Mesenchymal stem cell (in vitro differentiated cells and primary cell): ENCODE measurements at regions not wholly inside any gene's neighbourhood (a gene's known extent, or its start where the extent isn't known, plus 50 kb on each side); places are given as distances from the start of the nearest gene placed in this dataset.

Experiments used
- DNase-seq: peaks from one replicate; pipeline ENCODE4 v3.0.0-alpha.2; 2013
- H2AFZ ChIP-seq: one replicate; pipeline ENCODE4 v1.6.1; 2013; ENCODE audit warnings: low read depth, mild to moderate bottlenecking, control low read depth, inconsistent platforms, low read length, moderate library complexity
- H2AK5ac ChIP-seq: 2 replicates; pipeline ENCODE4 v1.6.1; 2013; ENCODE audit warnings: low read length, moderate library complexity, mild to moderate bottlenecking, inconsistent platforms; ENCODE audit not compliant: severe bottlenecking
- H2BK120ac ChIP-seq: one replicate; pipeline ENCODE4 v1.6.1; 2013; ENCODE audit warnings: low read depth, mild to moderate bottlenecking, inconsistent platforms, low read length, moderate library complexity
- H2BK12ac ChIP-seq, 2 experiments: one replicate each; pipeline ENCODE4 v1.6.1; 2013; ENCODE audit warnings: inconsistent platforms in 2 of 2, low read length in 2 of 2, mild to moderate bottlenecking in 2 of 2, moderate library complexity in 2 of 2, control low read depth in 1 of 2
- H2BK15ac ChIP-seq: one replicate; pipeline ENCODE4 v1.6.1; 2013; ENCODE audit warnings: mild to moderate bottlenecking, low read depth, inconsistent platforms; ENCODE audit not compliant: poor library complexity, severe bottlenecking
- H2BK5ac ChIP-seq: 2 replicates; pipeline ENCODE4 v1.6.1; 2013; ENCODE audit warnings: low read depth, mild to moderate bottlenecking, low read length, control low read depth, inconsistent platforms; ENCODE audit not compliant: poor library complexity, severe bottlenecking
- H3K14ac ChIP-seq, 2 experiments: one replicate each; pipeline ENCODE4 v1.6.1; 2013; ENCODE audit warnings: inconsistent platforms in 2 of 2, low read length in 2 of 2, control low read depth in 1 of 2, mild to moderate bottlenecking in 1 of 2, moderate library complexity in 1 of 2
- H3K18ac ChIP-seq, 2 experiments: one replicate each; pipeline ENCODE4 v1.6.1; 2013; ENCODE audit warnings: inconsistent platforms in 2 of 2, low read length in 2 of 2, control low read depth in 1 of 2, low read depth in 1 of 2, mild to moderate bottlenecking in 1 of 2
- H3K23ac ChIP-seq, 2 experiments: one replicate each; pipeline ENCODE4 v1.6.1; 2013; ENCODE audit warnings: inconsistent platforms in 2 of 2, low read length in 2 of 2, mild to moderate bottlenecking in 2 of 2, moderate library complexity in 2 of 2, control low read depth in 1 of 2
- H3K27ac ChIP-seq: 2 replicates; pipeline ENCODE4 v1.5.1; 2013; ENCODE audit warnings: mild to moderate bottlenecking, moderate library complexity, low read length, control low read depth, inconsistent platforms; ENCODE audit not compliant: poor library complexity, severe bottlenecking
- H3K27me3 ChIP-seq, 2 experiments: 2 replicates each; pipeline versions ENCODE4 v1.6.1 to v1.7.0; 2013; ENCODE audit warnings: low read length in 2 of 2, mild to moderate bottlenecking in 2 of 2, moderate library complexity in 2 of 2, control low read depth in 1 of 2, inconsistent platforms in 1 of 2; ENCODE audit not compliant: control insufficient read depth in 1 of 2, insufficient read depth in 1 of 2
- H3K36me3 ChIP-seq, 2 experiments: 2 replicates each; pipeline versions ENCODE4 v1.6.1 to v1.7.0; 2013; ENCODE audit warnings: low read length in 2 of 2, control low read depth in 1 of 2, inconsistent platforms in 1 of 2, low read depth in 1 of 2, mild to moderate bottlenecking in 1 of 2; ENCODE audit not compliant: insufficient read depth in 2 of 2, control insufficient read depth in 1 of 2
- H3K4ac ChIP-seq, 2 experiments: one replicate each; pipeline ENCODE4 v1.6.1; 2013; ENCODE audit warnings: inconsistent platforms in 2 of 2, low read length in 2 of 2, mild to moderate bottlenecking in 2 of 2, moderate library complexity in 2 of 2, control low read depth in 1 of 2, low read depth in 1 of 2
- H3K4me1 ChIP-seq: 2 replicates; pipeline ENCODE4 v1.6.1; 2013; ENCODE audit warnings: low read depth, low read length, control low read depth; ENCODE audit not compliant: control insufficient read depth, insufficient read depth
- H3K4me2 ChIP-seq: 2 replicates; pipeline ENCODE4 v1.6.1; 2013; ENCODE audit warnings: low read length, mild to moderate bottlenecking, inconsistent platforms; ENCODE audit not compliant: poor library complexity, severe bottlenecking
- H3K4me3 ChIP-seq, 2 experiments: 2 replicates each; pipeline versions ENCODE4 v1.5.1 to v1.7.0; 2013; ENCODE audit warnings: low read length in 2 of 2, mild to moderate bottlenecking in 2 of 2, control low read depth in 1 of 2, low read depth in 1 of 2; ENCODE audit not compliant: insufficient read depth in 1 of 2
- H3K79me1 ChIP-seq: replicated peaks from 2 replicates; pipeline ENCODE4 v1.6.1; 2013; ENCODE audit warnings: mild to moderate bottlenecking, control low read depth, low read length, inconsistent platforms; ENCODE audit not compliant: poor library complexity, severe bottlenecking
- H3K9ac ChIP-seq: 2 replicates; pipeline ENCODE4 v1.7.0; 2013; ENCODE audit warnings: mild to moderate bottlenecking, low read length, moderate library complexity
- H3K9me3 ChIP-seq: 2 replicates; pipeline ENCODE4 v1.7.0; 2013; ENCODE audit warnings: mild to moderate bottlenecking, low read length; ENCODE audit not compliant: control insufficient read depth
- H4K8ac ChIP-seq: one replicate; pipeline ENCODE4 v1.6.1; 2013; ENCODE audit warnings: inconsistent platforms, mild to moderate bottlenecking, low read length, moderate library complexity
- H4K91ac ChIP-seq: one replicate; pipeline ENCODE4 v1.6.1; 2013; ENCODE audit warnings: mild to moderate bottlenecking, low read length, inconsistent platforms
- WGBS: methylation state at CpG from one replicate; pipeline ENCODE4 v1.1.7; 2013; ENCODE audit warnings: mixed read lengths; 5-methylcytosine and 5-hydroxymethylcytosine counted together

DNA sequence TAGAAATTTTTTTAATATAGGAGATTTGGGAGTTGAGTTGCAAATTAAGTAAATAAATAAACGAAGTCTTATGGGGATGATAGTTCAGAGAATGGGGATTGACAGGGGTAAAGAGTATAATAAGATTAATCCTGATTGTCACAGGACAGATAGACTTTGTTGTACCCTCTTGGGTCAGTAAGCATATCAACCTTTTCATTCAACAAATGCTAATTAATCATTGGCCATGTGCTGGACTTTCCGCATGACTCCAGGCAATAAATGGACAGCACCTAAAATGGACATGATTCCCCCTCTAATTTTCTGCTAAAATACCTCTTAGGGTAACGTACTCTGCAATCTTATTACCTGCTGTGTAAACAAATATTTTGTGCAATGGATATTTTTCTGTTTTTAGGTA, 1331.1 kb upstream of the ADGRL3 start:
- H2AK5ac ChIP-seq, result no peak overlapping the region
- peaks cover 3% of the 10 kb centered on the region for H3K9me3 ChIP-seq
- H3K14ac ChIP-seq, result no peak overlapping the region
- no peaks in the 10 kb centered on the region for H3K4me1 ChIP-seq
- H3K79me1 ChIP-seq, result no peaks in the 10 kb centered on the region
- no peak overlapping the region for H3K9ac ChIP-seq
- 88% methylated on average over 2 of the region's 3 CpGs for WGBS
- H2BK15ac ChIP-seq, result no peak overlapping the region
- H2AFZ ChIP-seq, result no peak overlapping the region
- no peaks in the 10 kb centered on the region for H3K27me3 ChIP-seq
- H2BK5ac ChIP-seq, result no peak overlapping the region
- no peak overlapping the region for H3K4me2 ChIP-seq
- no peak overlapping the region for H2BK120ac ChIP-seq
- no peak overlapping the region for H3K23ac ChIP-seq
- H2BK12ac ChIP-seq, result no peak overlapping the region
- no peak for DNase-seq
- no peak overlapping the region for H3K4ac ChIP-seq
- no peak overlapping the region for H3K27ac ChIP-seq
- no peaks in the 10 kb centered on the region for H3K36me3 ChIP-seq
- H3K18ac ChIP-seq, result no peak overlapping the region
- H3K4me3 ChIP-seq, result no peak overlapping the region
- no peak overlapping the region for H4K8ac ChIP-seq
- no peak overlapping the region for H4K91ac ChIP-seq

DNA sequence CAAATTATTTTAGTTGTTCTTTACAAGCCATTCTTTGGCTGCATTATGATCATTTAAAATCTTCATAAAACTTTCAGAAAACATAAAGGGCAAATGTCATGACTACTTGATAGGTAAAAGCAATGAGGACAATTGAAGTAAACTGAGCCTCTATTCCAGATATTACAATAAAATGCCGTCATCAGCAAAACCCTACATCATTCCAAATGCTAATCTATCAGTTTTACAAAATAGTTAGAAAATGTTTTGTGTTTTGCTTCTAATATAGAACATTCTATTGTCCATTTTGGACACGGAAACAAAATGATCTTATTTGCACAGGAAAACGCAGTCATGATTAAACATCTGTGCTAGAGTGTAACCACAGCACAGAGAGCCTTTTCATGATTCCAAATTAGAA, 1330.6 kb upstream of the ADGRL3 start:
- Histone ChIP-seq H4K91ac (no peak overlapping the region), H2BK120ac (no peak overlapping the region), H2AFZ (no peak overlapping the region), H3K14ac (no peak overlapping the region), H2BK5ac (no peak overlapping the region), H3K23ac (no peak overlapping the region), H3K27me3 (no peaks in the 10 kb centered on the region), H2BK15ac (no peak overlapping the region), H3K4me3 (no peak overlapping the region), H3K79me1 (no peaks in the 10 kb centered on the region), H3K18ac (no peak overlapping the region), H4K8ac (no peak overlapping the region), H3K9me3 (peaks cover 3% of the 10 kb centered on the region), H3K27ac (no peak overlapping the region), H3K9ac (no peak overlapping the region), H3K4me1 (no peaks in the 10 kb centered on the region), H2BK12ac (no peak overlapping the region), H3K4me2 (no peak overlapping the region), H3K4ac (no peak overlapping the region), H3K36me3 (no peaks in the 10 kb centered on the region), H2AK5ac (no peak overlapping the region)
- DNase-seq, result no peak
- WGBS, result 89% methylated on average over 2 of the region's 3 CpGs

DNA sequence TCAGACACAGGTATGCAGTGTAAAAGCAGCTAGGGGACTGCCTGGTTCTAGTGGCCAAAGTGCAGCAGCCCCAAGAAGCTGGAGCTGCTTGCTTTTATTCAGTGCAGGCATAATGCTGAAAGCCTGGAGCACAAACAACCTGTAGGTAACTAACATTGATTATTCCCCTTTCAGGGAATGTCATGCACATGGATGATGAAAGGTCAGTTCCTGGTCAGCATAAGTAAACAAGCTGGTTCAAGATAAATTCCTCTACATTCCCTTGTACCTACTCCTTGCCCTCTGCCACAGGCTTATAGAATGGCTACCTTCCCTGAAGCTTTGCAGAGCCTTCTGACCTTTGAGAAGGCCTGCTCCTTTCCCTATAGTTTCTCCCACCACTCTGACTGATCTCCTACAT, 1318.5 kb upstream of the ADGRL3 start:
- Histone ChIP-seq H4K91ac (no peak overlapping the region), H3K18ac (no peak overlapping the region), H3K23ac (no peak overlapping the region)

GRCh38 chr4:59904331-59904730, 1295.8 kb upstream of the ADGRL3 start:
- H2BK5ac ChIP-seq, result no peak overlapping the region
- H3K4ac ChIP-seq, result no peak overlapping the region
- H3K4me2 ChIP-seq, result no peak overlapping the region
- no peak overlapping the region for H3K27ac ChIP-seq
- H3K9me3 ChIP-seq, result no peaks in the 10 kb centered on the region
- H3K36me3 ChIP-seq, result no peaks in the 10 kb centered on the region
- no peak overlapping the region for H4K91ac ChIP-seq
- H3K14ac ChIP-seq, result no peak overlapping the region
- no peaks in the 10 kb centered on the region for H3K4me1 ChIP-seq
- H3K27me3 ChIP-seq, result no peaks in the 10 kb centered on the region
- H3K18ac ChIP-seq, result no peak overlapping the region
- no peak overlapping the region for H2BK12ac ChIP-seq
- H3K79me1 ChIP-seq, result no peaks in the 10 kb centered on the region
- H2BK120ac ChIP-seq, result no peak overlapping the region
- DNase-seq, result no peak
- H3K23ac ChIP-seq, result no peak overlapping the region
- H3K4me3 ChIP-seq, result no peak overlapping the region
- no peak overlapping the region for H2BK15ac ChIP-seq
- 49% methylated on average over 3 of the region's 3 CpGs for WGBS
- H3K9ac ChIP-seq, result no peak overlapping the region
- H2AK5ac ChIP-seq, result no peak overlapping the region
- H4K8ac ChIP-seq, result no peak overlapping the region
- no peak overlapping the region for H2AFZ ChIP-seq

More for the DNA sequence above, 1318.5 kb upstream of the ADGRL3 start:
- H3K9me3 ChIP-seq, result no peaks in the 10 kb centered on the region
- H3K9ac ChIP-seq, result no peak overlapping the region
- H2BK5ac ChIP-seq, result no peak overlapping the region
- H3K27ac ChIP-seq, result no peak overlapping the region
- H2AFZ ChIP-seq, result no peak overlapping the region
- no peak overlapping the region for H3K4me3 ChIP-seq
- no peak overlapping the region for H2BK12ac ChIP-seq
- no peak overlapping the region for H2BK120ac ChIP-seq
- H3K14ac ChIP-seq, result no peak overlapping the region
- no peak overlapping the region for H3K4me2 ChIP-seq
- no peaks in the 10 kb centered on the region for H3K79me1 ChIP-seq
- no peaks in the 10 kb centered on the region for H3K27me3 ChIP-seq
- H3K36me3 ChIP-seq, result no peaks in the 10 kb centered on the region
- no peak overlapping the region for H2AK5ac ChIP-seq
- H2BK15ac ChIP-seq, result no peak overlapping the region
- no peak for DNase-seq
- H4K8ac ChIP-seq, result peak overlapping the region; percentile 41
- H3K4ac ChIP-seq, result no peak overlapping the region
- H3K4me1 ChIP-seq, result peaks cover 2% of the 10 kb centered on the region
